Right lobe of liver (tissue), 4 donors: ENCODE measurements at regions not wholly inside any gene's neighbourhood (a gene's known extent, or its start where the extent isn't known, plus 50 kb on each side); places are given as distances from the start of the nearest gene placed in this dataset.

Experiments used
- POLR2A ChIP-seq: fragments of 450-650 bp; IDR thresholded peaks from one replicate; pipeline ENCODE4 v1.6.1; 2017; ENCODE audit warnings: antibody characterized with exemption, mild to moderate bottlenecking
- TF ChIP-seq, protein P1 (sequence below), 4 donors: fragments of 200-600 bp in 3 of 4; fragments of 450-650 bp in 1 of 4; IDR thresholded peaks; one replicate each; pipeline versions ENCODE4 v1.5.1 to v1.8.0; 2016 to 2022; ENCODE audit warnings: antibody characterized with exemption in 4 of 4, mild to moderate bottlenecking in 2 of 4
- donor health status: DM: no; HTN: no; CAD: no.
- donor health status: DM: no; HTN: no; CAD: no.
- donor health status: DM: no; HTN: yes; CAD: no.

DNA sequence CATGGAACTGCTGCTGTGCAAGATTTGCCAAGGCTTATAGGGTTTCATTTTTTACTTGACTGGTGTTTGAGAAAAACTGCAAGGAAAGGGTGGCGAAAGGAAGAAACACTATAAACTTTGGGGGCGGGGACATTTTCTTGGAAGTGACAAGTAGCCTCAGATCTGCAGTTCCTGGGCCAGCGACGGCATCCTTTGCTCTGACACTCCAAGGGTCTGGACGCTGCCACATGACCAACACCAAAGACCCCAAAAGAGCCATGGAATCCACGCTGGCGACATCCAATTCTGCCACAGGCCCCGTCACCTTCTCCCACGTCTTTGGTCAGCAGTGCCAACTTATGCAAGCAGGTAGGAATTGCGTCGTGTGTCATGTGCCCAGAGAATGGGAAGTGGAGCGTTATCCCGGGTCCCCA is 193.4 kb downstream of the PRDM2 start:
- TF ChIP-seq, protein P1, sequence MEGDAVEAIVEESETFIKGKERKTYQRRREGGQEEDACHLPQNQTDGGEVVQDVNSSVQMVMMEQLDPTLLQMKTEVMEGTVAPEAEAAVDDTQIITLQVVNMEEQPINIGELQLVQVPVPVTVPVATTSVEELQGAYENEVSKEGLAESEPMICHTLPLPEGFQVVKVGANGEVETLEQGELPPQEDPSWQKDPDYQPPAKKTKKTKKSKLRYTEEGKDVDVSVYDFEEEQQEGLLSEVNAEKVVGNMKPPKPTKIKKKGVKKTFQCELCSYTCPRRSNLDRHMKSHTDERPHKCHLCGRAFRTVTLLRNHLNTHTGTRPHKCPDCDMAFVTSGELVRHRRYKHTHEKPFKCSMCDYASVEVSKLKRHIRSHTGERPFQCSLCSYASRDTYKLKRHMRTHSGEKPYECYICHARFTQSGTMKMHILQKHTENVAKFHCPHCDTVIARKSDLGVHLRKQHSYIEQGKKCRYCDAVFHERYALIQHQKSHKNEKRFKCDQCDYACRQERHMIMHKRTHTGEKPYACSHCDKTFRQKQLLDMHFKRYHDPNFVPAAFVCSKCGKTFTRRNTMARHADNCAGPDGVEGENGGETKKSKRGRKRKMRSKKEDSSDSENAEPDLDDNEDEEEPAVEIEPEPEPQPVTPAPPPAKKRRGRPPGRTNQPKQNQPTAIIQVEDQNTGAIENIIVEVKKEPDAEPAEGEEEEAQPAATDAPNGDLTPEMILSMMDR (IDR thresholded peaks at IDR 0.05) = no peak
- TF ChIP-seq POLR2A = no peak
